MM.1S (cell line): ENCODE measurements at regions not wholly inside any gene's neighbourhood (a gene's known extent, or its start where the extent isn't known, plus 50 kb on each side); places are given as distances from the start of the nearest gene placed in this dataset.

Experiments used
- DNase-seq: peaks from one replicate; pipeline ENCODE4 v3.0.0-alpha.2; 2015
- H2AFZ ChIP-seq: fragments of 300-600 bp; sonication (generic); 2 replicates; pipeline ENCODE4 v1.6.0; 2016; ENCODE audit warnings: antibody characterized with exemption, low read length
- H3F3A ChIP-seq: fragments of 300-600 bp; sonication (generic); 2 replicates; pipeline ENCODE4 v1.6.1; 2016; ENCODE audit warnings: mild to moderate bottlenecking, antibody characterized with exemption, low read length, moderate library complexity, mixed read lengths; ENCODE audit not compliant: insufficient read depth
- H3K27ac ChIP-seq: fragments of 300-600 bp; sonication (generic); 2 replicates; pipeline ENCODE4 v1.5.1; 2016; ENCODE audit warnings: mild to moderate bottlenecking, low read length
- H3K27me3 ChIP-seq: fragments of 300-600 bp; sonication (generic); replicated peaks from 2 replicates; pipeline ENCODE4 v1.6.0; 2016; ENCODE audit warnings: low read length; ENCODE audit not compliant: insufficient read depth
- H3K36me3 ChIP-seq: fragments of 300-600 bp; sonication (generic); replicated peaks from 2 replicates; pipeline ENCODE4 v1.6.1; 2016; ENCODE audit warnings: mild to moderate bottlenecking, low read length, mixed read lengths; ENCODE audit not compliant: insufficient read depth
- H3K4me1 ChIP-seq: fragments of 300-600 bp; sonication (generic); 2 replicates; pipeline ENCODE4 v1.6.1; 2016; ENCODE audit warnings: low read length, mixed read lengths
- H3K4me2 ChIP-seq: fragments of 300-600 bp; sonication (generic); 2 replicates; pipeline ENCODE4 v1.6.0; 2016; ENCODE audit warnings: low read depth, low read length
- H3K4me3 ChIP-seq: fragments of 300-600 bp; sonication (generic); 2 replicates; pipeline ENCODE4 v1.5.1; 2016; ENCODE audit warnings: low read length, mixed read lengths
- H3K79me2 ChIP-seq: fragments of 300-600 bp; sonication (generic); 2 replicates; pipeline ENCODE4 v1.6.1; 2016; ENCODE audit warnings: mixed run types, low read length, mixed read lengths
- H3K9ac ChIP-seq: fragments of 300-600 bp; sonication (generic); 2 replicates; pipeline ENCODE4 v1.6.1; 2016; ENCODE audit warnings: low read length, mixed read lengths
- H3K9me2 ChIP-seq: fragments of 300-600 bp; sonication (generic); replicated peaks from 2 replicates; pipeline ENCODE4 v1.6.1; 2016; ENCODE audit warnings: mild to moderate bottlenecking, low read length, mixed read lengths; ENCODE audit not compliant: insufficient read depth
- H3K9me3 ChIP-seq: fragments of 300-600 bp; sonication (generic); replicated peaks from 2 replicates; pipeline ENCODE4 v1.6.1; 2016; ENCODE audit warnings: mild to moderate bottlenecking, low read length, mixed read lengths; ENCODE audit not compliant: insufficient read depth
- H4K20me1 ChIP-seq: fragments of 300-600 bp; sonication (generic); 2 replicates; pipeline ENCODE4 v1.6.1; 2016; ENCODE audit warnings: mild to moderate bottlenecking, low read length, moderate library complexity, mixed read lengths; ENCODE audit not compliant: insufficient read depth
- CTCF ChIP-seq: fragments of 300-600 bp; sonication (generic); IDR thresholded peaks from 2 replicates; pipeline ENCODE4 v1.5.1; 2016; ENCODE audit warnings: antibody characterized with exemption, low read length, mixed read lengths
- EZH2 ChIP-seq: fragments of 300-600 bp; sonication (generic); optimal IDR thresholded peaks from 2 replicates; pipeline ENCODE3; 2017; ENCODE audit warnings: low read depth, mild to moderate bottlenecking, antibody characterized with exemption, low read length, mixed read lengths
- EZH2phosphoT487 ChIP-seq: fragments of 300-600 bp; sonication (generic); IDR thresholded peaks from 2 replicates; pipeline ENCODE4 v1.6.1; 2018; ENCODE audit warnings: antibody characterized with exemption, low read length

- no peaks in the 10 kb centered on the region for H3K9me3 ChIP-seq
- H3K9ac ChIP-seq: no peak overlapping the region
- H3K27me3 ChIP-seq: no peaks in the 10 kb centered on the region
- H3F3A ChIP-seq: no peaks in the 10 kb centered on the region
- no peak overlapping the region for H2AFZ ChIP-seq
- no peaks in the 10 kb centered on the region for H3K36me3 ChIP-seq
- 0 out of 2 replicates have a peak, but pooled peaks cover 2% of the 10 kb centered on the region for H3K9me2 ChIP-seq
- H3K79me2 ChIP-seq: no peaks in the 10 kb centered on the region
- H3K4me2 ChIP-seq: no peak overlapping the region
- no peaks in the 10 kb centered on the region for H4K20me1 ChIP-seq
- H3K4me3 ChIP-seq: no peak overlapping the region
- TF ChIP-seq CTCF: no peak
- no peak for TF ChIP-seq EZH2phosphoT487
- TF ChIP-seq EZH2: no peak
- no peaks in the 10 kb centered on the region for H3K4me1 ChIP-seq
- DNase-seq: no peak
- H3K27ac ChIP-seq: no peak overlapping the region
These were observed 228.5 kb upstream of the ADAMTS9 start for GRCh38 chr3:64916192-64916798.

GRCh38 chr3:64915778-64916177 is 228.0 kb upstream of the ADAMTS9 start:
- no peak for TF ChIP-seq EZH2
- TF ChIP-seq EZH2phosphoT487: no peak
- no peak for TF ChIP-seq CTCF
- Histone ChIP-seq H3K27me3 (no peaks in the 10 kb centered on the region), H3K4me3 (no peak overlapping the region), H2AFZ (no peak overlapping the region), H3K9me3 (no peaks in the 10 kb centered on the region), H3K79me2 (no peaks in the 10 kb centered on the region), H3K36me3 (no peaks in the 10 kb centered on the region), H3K9me2 (0 out of 2 replicates have a peak, but pooled peaks cover 2% of the 10 kb centered on the region), H3K27ac (no peak overlapping the region), H3F3A (no peaks in the 10 kb centered on the region), H3K4me1 (no peaks in the 10 kb centered on the region), H4K20me1 (no peaks in the 10 kb centered on the region), H3K9ac (no peak overlapping the region), H3K4me2 (no peak overlapping the region)
- DNase-seq: no peak

GRCh38 chr3:64913515-64913914 is 225.7 kb upstream of the ADAMTS9 start:
- H3K9me3 ChIP-seq: no peaks in the 10 kb centered on the region
- H3K4me2 ChIP-seq: no peak overlapping the region
- no peaks in the 10 kb centered on the region for H3K27me3 ChIP-seq
- H4K20me1 ChIP-seq: no peaks in the 10 kb centered on the region
- H3K9ac ChIP-seq: no peak overlapping the region
- no peak overlapping the region for H3K27ac ChIP-seq
- no peak overlapping the region for H2AFZ ChIP-seq
- 0 out of 2 replicates have a peak, but pooled peaks cover 2% of the 10 kb centered on the region for H3K9me2 ChIP-seq
- H3K4me1 ChIP-seq: no peaks in the 10 kb centered on the region
- H3K36me3 ChIP-seq: no peaks in the 10 kb centered on the region
- no peaks in the 10 kb centered on the region for H3K79me2 ChIP-seq
- TF ChIP-seq EZH2 (no peak), EZH2phosphoT487 (no peak), CTCF (no peak)
- H3F3A ChIP-seq: no peaks in the 10 kb centered on the region
- no peak for DNase-seq
- H3K4me3 ChIP-seq: no peak overlapping the region
